RWPE2 (cell line): ENCODE measurements at regions not wholly inside any gene's neighbourhood (a gene's known extent, or its start where the extent isn't known, plus 50 kb on each side); places are given as distances from the start of the nearest gene placed in this dataset.
"Not testable (repeated sequence)": the region's sequence is repeated elsewhere in the genome, so short reads cannot be mapped to it uniquely, and the experiment has no call there.

Experiments
- ATAC-seq: fragments of 200-7000 bp; cut with Tn5 transposase; 3 replicates; pipeline ENCODE4 v1.9.1; 2021; ENCODE audit warnings: low read depth
- DNase-seq: peaks from one replicate; pipeline ENCODE4 v3.0.0-alpha.2; 2020; ENCODE audit warnings: low spot score
- H3K27ac ChIP-seq: fragments of 450-650 bp; 2 replicates; pipeline ENCODE4 v1.5.1; 2017; ENCODE audit warnings: mild to moderate bottlenecking; ENCODE audit not compliant: poor library complexity, severe bottlenecking
- H3K27me3 ChIP-seq: fragments of 250-450 bp; sonication (Bioruptor Pico); 2 replicates; pipeline ENCODE4 v1.5.1; 2021; ENCODE audit warnings: mild to moderate bottlenecking, moderate library complexity; ENCODE audit not compliant: insufficient read depth, poor library complexity, severe bottlenecking
- H3K36me3 ChIP-seq: fragments of 250-450 bp; sonication (Bioruptor Pico); 2 replicates; pipeline ENCODE4 v1.5.1; 2020; ENCODE audit warnings: low read depth, mild to moderate bottlenecking, moderate library complexity
- H3K4me1 ChIP-seq: fragments of 250-450 bp; sonication (Bioruptor Pico); 2 replicates; pipeline ENCODE4 v1.5.1; 2021; ENCODE audit warnings: mild to moderate bottlenecking, moderate library complexity; ENCODE audit not compliant: insufficient read depth, poor library complexity, severe bottlenecking
- H3K4me3 ChIP-seq: fragments of 250-450 bp; sonication (Bioruptor Pico); 2 replicates; pipeline ENCODE4 v1.5.1; 2021; ENCODE audit warnings: mild to moderate bottlenecking, moderate library complexity; ENCODE audit not compliant: severe bottlenecking
- H3K9me3 ChIP-seq: fragments of 250-450 bp; sonication (Bioruptor Pico); 2 replicates; pipeline ENCODE4 v1.5.1; 2021; ENCODE audit warnings: mild to moderate bottlenecking, moderate library complexity; ENCODE audit not compliant: severe bottlenecking
- TF ChIP-seq, protein P1 (sequence below): fragments of 450-650 bp; IDR thresholded peaks from one replicate; pipeline ENCODE4 v1.5.1; 2017; ENCODE audit warnings: mild to moderate bottlenecking, moderate library complexity; ENCODE audit not compliant: poor library complexity, severe bottlenecking

DNA sequence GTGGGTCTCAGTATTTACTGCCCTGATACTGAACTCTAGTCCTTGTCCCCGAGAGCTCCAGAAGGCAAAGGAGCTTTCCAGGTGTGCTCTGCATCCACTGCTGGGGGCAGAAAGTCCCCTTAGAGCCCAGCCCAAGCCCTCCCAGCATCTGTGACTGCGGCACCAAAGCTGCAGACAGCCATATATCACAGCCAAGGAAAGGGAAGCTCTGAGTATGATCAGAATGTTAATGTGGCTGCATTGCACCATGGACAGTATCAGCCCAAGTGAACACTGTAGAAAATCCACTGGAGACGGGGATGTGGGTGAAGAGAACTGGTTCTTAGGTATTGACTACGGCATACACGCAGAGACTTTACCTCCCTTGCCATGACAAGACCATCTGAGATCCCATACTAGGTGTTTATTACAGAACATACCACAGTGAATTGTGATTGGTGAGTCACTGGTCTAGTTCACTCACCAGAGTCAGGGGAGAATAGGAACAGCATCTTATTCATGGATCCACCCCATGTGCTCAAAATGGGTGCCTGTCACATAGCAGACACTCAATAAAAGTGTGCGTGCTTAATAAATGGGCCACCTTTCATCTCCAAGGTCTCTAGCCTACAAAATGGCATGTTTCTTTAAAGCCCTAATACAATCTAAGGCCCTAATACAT, 170.3 kb downstream of the HHIPL2 start:
- ATAC-seq (no peak), DNase-seq (no peak)
- Histone ChIP-seq H3K27ac (no peak overlapping the region), H3K4me3 (no peak overlapping the region), H3K36me3 (no peaks in the 10 kb centered on the region), H3K9me3 (no peaks in the 10 kb centered on the region), H3K4me1 (no peaks in the 10 kb centered on the region), H3K27me3 (no peaks in the 10 kb centered on the region)
- TF ChIP-seq, protein P1, sequence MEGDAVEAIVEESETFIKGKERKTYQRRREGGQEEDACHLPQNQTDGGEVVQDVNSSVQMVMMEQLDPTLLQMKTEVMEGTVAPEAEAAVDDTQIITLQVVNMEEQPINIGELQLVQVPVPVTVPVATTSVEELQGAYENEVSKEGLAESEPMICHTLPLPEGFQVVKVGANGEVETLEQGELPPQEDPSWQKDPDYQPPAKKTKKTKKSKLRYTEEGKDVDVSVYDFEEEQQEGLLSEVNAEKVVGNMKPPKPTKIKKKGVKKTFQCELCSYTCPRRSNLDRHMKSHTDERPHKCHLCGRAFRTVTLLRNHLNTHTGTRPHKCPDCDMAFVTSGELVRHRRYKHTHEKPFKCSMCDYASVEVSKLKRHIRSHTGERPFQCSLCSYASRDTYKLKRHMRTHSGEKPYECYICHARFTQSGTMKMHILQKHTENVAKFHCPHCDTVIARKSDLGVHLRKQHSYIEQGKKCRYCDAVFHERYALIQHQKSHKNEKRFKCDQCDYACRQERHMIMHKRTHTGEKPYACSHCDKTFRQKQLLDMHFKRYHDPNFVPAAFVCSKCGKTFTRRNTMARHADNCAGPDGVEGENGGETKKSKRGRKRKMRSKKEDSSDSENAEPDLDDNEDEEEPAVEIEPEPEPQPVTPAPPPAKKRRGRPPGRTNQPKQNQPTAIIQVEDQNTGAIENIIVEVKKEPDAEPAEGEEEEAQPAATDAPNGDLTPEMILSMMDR: no peak

DNA sequence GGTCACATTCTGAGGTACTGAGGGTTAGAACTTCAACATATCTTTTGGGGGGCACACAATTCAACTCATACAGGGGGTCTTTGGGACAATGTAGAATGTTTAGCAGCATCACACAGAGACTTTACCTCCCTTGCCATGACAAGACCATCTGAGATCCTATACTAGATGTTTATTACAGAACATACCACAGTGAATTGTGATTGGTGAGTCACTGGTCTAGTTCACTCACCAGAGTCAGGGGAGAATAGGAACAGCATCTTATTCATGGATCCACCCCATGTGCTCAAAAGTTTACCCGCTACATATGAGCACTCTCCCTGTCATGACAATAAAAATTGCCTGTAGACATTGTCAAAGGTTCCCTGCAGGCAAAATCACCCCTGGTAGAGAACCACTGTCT, 171.1 kb downstream of the HHIPL2 start:
- not testable (repeated sequence) for H3K4me1 ChIP-seq, H3K36me3 ChIP-seq, H3K27ac ChIP-seq, H3K27me3 ChIP-seq, H3K4me3 ChIP-seq, DNase-seq, ATAC-seq, H3K9me3 ChIP-seq

DNA sequence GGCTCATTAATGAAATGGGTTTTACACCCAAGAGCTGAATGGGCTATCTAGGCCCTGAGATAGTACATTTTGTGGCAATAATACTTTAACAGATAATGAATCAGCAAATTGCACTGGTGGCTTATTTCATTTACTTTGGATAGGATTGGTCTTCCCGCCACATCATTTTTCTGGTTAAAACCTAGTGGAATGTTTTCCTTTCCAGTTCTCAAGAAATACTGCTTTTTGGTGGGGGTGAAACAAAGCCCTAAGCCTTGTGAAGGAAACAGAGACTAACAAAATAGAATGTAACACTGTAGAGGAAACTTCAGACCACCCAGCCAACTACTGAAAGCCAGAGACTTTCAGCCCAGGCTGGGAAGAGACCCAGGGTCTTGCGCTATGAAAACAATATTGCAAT, 172.2 kb downstream of the HHIPL2 start:
- H3K4me1 ChIP-seq: no peaks in the 10 kb centered on the region
- H3K9me3 ChIP-seq: no peaks in the 10 kb centered on the region
- DNase-seq (no peak), ATAC-seq (no peak)
- TF ChIP-seq, protein P1: no peak
- no peak overlapping the region for H3K27ac ChIP-seq
- no peaks in the 10 kb centered on the region for H3K36me3 ChIP-seq
- H3K27me3 ChIP-seq: no peaks in the 10 kb centered on the region
- H3K4me3 ChIP-seq: no peak overlapping the region

DNA sequence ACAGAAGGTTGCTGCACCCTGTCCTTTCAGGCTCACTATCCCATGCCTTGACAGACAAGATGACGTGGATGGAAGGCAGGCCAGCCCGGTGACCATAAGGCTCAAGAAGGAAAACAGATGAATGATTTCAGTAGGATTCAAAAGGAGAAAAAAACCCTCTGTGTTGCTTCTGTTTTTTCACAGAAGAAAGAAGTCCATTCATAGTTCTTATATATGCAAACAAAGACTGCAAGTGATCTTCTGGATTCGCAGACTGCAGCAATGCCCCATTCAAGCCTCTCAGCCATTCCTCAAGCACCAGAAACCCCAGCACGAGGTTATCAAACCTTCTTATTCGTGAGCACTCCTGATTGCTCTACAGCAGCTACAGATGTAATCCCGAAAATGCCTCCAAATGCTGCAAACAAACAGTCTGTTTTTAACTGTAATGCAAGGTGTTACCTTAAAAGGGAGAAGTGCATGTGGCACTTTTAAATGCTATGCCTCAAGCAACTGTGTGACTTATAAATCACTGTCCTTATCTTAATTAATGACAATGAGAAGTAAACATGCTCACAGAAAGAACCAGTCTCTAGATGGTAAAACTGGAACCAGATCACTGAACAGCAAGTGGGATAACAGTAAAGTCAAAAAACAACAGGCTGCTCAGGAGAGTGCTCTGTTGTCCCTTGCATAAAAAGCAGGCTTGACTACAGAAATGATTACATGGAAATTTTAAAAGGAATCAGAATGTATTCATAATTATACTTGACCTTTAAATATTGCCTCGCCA, 173.9 kb downstream of the HHIPL2 start:
- no peaks in the 10 kb centered on the region for H3K9me3 ChIP-seq
- no peaks in the 10 kb centered on the region for H3K4me1 ChIP-seq
- TF ChIP-seq, protein P1: no peak
- no peaks in the 10 kb centered on the region for H3K27me3 ChIP-seq
- no peak overlapping the region for H3K27ac ChIP-seq
- no peak overlapping the region for H3K4me3 ChIP-seq
- no peak for DNase-seq
- no peaks in the 10 kb centered on the region for H3K36me3 ChIP-seq
- ATAC-seq: no peak

DNA sequence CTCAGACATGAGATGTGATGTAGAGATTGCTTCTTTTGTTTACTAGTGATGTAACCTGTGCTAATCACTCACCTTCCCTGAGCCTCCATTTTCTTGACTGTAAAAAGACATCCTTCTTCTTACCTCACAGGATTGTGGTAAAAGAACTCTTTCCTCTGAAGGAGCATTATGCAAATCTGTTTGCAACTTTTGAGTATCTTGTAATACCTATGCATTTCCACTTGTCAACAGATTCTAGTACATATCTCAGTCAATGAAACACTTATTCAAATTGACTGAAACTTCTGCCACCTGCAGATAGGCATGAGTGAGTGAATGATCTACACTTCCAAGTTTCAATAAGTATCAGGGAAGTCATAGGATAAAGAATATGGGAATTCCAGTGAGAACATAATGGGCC, 174.7 kb downstream of the HHIPL2 start:
- no peaks in the 10 kb centered on the region for H3K27me3 ChIP-seq
- H3K4me1 ChIP-seq: no peaks in the 10 kb centered on the region
- TF ChIP-seq, protein P1: no peak
- no peak overlapping the region for H3K4me3 ChIP-seq
- H3K9me3 ChIP-seq: no peaks in the 10 kb centered on the region
- no peak overlapping the region for H3K27ac ChIP-seq
- DNase-seq (no peak), ATAC-seq (no peak)
- no peaks in the 10 kb centered on the region for H3K36me3 ChIP-seq
